HEK293 (cell line): ENCODE measurements at regions not wholly inside any gene's neighbourhood (a gene's known extent, or its start where the extent isn't known, plus 50 kb on each side); places are given as distances from the start of the nearest gene placed in this dataset.

ENCODE experiments used
- CTCF ChIP-seq: fragments of 450-650 bp; formaldehyde crosslinking; IDR thresholded peaks from 2 replicates; pipeline ENCODE4 v1.5.1; 2016; ENCODE audit warnings: missing biosample characterization, missing genetic modification characterization
- GFI1B ChIP-seq: fragments of 450-650 bp; formaldehyde crosslinking; IDR thresholded peaks from 2 replicates; pipeline ENCODE4 v1.5.1; 2016; ENCODE audit warnings: missing biosample characterization, missing genetic modification characterization
- MZF1 ChIP-seq: fragments of 450-650 bp; formaldehyde crosslinking; IDR thresholded peaks from 2 replicates; pipeline ENCODE4 v1.5.1; 2017; ENCODE audit warnings: missing biosample characterization, missing genetic modification characterization, borderline replicate concordance
- WT1 ChIP-seq: fragments of 450-650 bp; formaldehyde crosslinking; IDR thresholded peaks from 2 replicates; pipeline ENCODE4 v1.5.1; 2016; ENCODE audit warnings: missing biosample characterization, missing genetic modification characterization
- YY1 ChIP-seq: fragments of 450-650 bp; formaldehyde crosslinking; IDR thresholded peaks from 2 replicates; pipeline ENCODE4 v1.5.1; 2018; ENCODE audit warnings: missing biosample characterization, missing genetic modification characterization
- ZIC2 ChIP-seq: fragments of 450-650 bp; formaldehyde crosslinking; IDR thresholded peaks from 2 replicates; pipeline ENCODE4 v1.5.1; 2016; ENCODE audit warnings: missing biosample characterization, missing genetic modification characterization
- ZNF155 ChIP-seq: fragments of 450-650 bp; formaldehyde crosslinking; IDR thresholded peaks from 2 replicates; pipeline ENCODE4 v1.5.1; 2016; ENCODE audit warnings: missing biosample characterization, missing genetic modification characterization
- ZNF16 ChIP-seq: fragments of 450-650 bp; formaldehyde crosslinking; IDR thresholded peaks from 2 replicates; pipeline ENCODE4 v1.5.1; 2016; ENCODE audit warnings: low read depth, missing biosample characterization, missing genetic modification characterization
- ZNF202 ChIP-seq: fragments of 450-650 bp; formaldehyde crosslinking; IDR thresholded peaks from 2 replicates; pipeline ENCODE4 v1.5.1; 2016; ENCODE audit warnings: missing biosample characterization, missing genetic modification characterization, borderline replicate concordance
- ZNF24 ChIP-seq: fragments of 450-650 bp; formaldehyde crosslinking; IDR thresholded peaks from 2 replicates; pipeline ENCODE4 v1.5.1; 2016; ENCODE audit warnings: missing biosample characterization, missing genetic modification characterization
- ZNF302 ChIP-seq: fragments of 450-650 bp; formaldehyde crosslinking; IDR thresholded peaks from 2 replicates; pipeline ENCODE4 v1.5.1; 2016; ENCODE audit warnings: missing biosample characterization, missing genetic modification characterization, low read depth
- ZNF433 ChIP-seq: fragments of 450-650 bp; formaldehyde crosslinking; IDR thresholded peaks from 2 replicates; pipeline ENCODE4 v1.5.1; 2016; ENCODE audit warnings: missing biosample characterization, missing genetic modification characterization, low read depth
- ZNF449 ChIP-seq: fragments of 450-650 bp; formaldehyde crosslinking; IDR thresholded peaks from 2 replicates; pipeline ENCODE4 v1.5.1; 2017; ENCODE audit warnings: missing biosample characterization, mild to moderate bottlenecking, missing genetic modification characterization, moderate library complexity
- ZNF544 ChIP-seq: fragments of 450-650 bp; formaldehyde crosslinking; IDR thresholded peaks from 2 replicates; pipeline ENCODE4 v1.5.0; 2017; ENCODE audit warnings: missing biosample characterization, missing genetic modification characterization
- ZNF623 ChIP-seq: fragments of 450-650 bp; formaldehyde crosslinking; IDR thresholded peaks from 2 replicates; pipeline ENCODE4 v1.5.1; 2016; ENCODE audit warnings: missing biosample characterization, missing genetic modification characterization
- ZNF692 ChIP-seq: fragments of 450-650 bp; formaldehyde crosslinking; IDR thresholded peaks from 2 replicates; pipeline ENCODE4 v1.5.1; 2016; ENCODE audit warnings: missing biosample characterization, missing genetic modification characterization
- ZNF785 ChIP-seq: fragments of 450-650 bp; formaldehyde crosslinking; IDR thresholded peaks from 2 replicates; pipeline ENCODE4 v1.5.1; 2016; ENCODE audit warnings: missing biosample characterization, missing genetic modification characterization
- ZSCAN16 ChIP-seq: fragments of 450-650 bp; formaldehyde crosslinking; IDR thresholded peaks from 2 replicates; pipeline ENCODE4 v1.5.1; 2016; ENCODE audit warnings: missing biosample characterization, missing genetic modification characterization
- TF ChIP-seq, protein P1 (sequence below): fragments of 450-650 bp; formaldehyde crosslinking; IDR thresholded peaks from 2 replicates; pipeline ENCODE4 v1.5.0; 2017; ENCODE audit warnings: missing biosample characterization, missing genetic modification characterization, borderline replicate concordance
- TF ChIP-seq, protein P2 (sequence below): fragments of 450-650 bp; formaldehyde crosslinking; conservative IDR thresholded peaks from 2 replicates; pipeline ENCODE4 v1.5.1; 2016; ENCODE audit warnings: low read depth, missing biosample characterization, missing genetic modification characterization

- 0 out of 2 replicates have a peak, but pooled peaks have one; percentile 42 for TF ChIP-seq WT1 (tag by site-specific recombination)
- no peak for TF ChIP-seq YY1 (tag by site-specific recombination)
- TF ChIP-seq ZNF16 = no peak
- peak; percentile 29; the same call in 1 of the 2 replicates for TF ChIP-seq ZIC2 (tag by site-specific recombination)
- TF ChIP-seq ZNF202 (tag by site-specific recombination) = no peak
- no peak for TF ChIP-seq ZNF302
- no peak for TF ChIP-seq ZNF623 (tag by site-specific recombination)
- TF ChIP-seq ZNF692 (tag by site-specific recombination) = peak; percentile 76
- TF ChIP-seq, protein P1, sequence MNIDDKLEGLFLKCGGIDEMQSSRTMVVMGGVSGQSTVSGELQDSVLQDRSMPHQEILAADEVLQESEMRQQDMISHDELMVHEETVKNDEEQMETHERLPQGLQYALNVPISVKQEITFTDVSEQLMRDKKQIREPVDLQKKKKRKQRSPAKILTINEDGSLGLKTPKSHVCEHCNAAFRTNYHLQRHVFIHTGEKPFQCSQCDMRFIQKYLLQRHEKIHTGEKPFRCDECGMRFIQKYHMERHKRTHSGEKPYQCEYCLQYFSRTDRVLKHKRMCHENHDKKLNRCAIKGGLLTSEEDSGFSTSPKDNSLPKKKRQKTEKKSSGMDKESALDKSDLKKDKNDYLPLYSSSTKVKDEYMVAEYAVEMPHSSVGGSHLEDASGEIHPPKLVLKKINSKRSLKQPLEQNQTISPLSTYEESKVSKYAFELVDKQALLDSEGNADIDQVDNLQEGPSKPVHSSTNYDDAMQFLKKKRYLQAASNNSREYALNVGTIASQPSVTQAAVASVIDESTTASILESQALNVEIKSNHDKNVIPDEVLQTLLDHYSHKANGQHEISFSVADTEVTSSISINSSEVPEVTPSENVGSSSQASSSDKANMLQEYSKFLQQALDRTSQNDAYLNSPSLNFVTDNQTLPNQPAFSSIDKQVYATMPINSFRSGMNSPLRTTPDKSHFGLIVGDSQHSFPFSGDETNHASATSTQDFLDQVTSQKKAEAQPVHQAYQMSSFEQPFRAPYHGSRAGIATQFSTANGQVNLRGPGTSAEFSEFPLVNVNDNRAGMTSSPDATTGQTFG (tag by site-specific recombination) = no peak
- TF ChIP-seq MZF1 (tag by site-specific recombination) = no peak
- TF ChIP-seq ZSCAN16 (tag by site-specific recombination) = no peak
- no peak for TF ChIP-seq GFI1B (tag by site-specific recombination)
- no peak for TF ChIP-seq CTCF (tag by site-specific recombination)
- no peak for TF ChIP-seq ZNF785 (tag by site-specific recombination)
- no peak for TF ChIP-seq ZNF24 (tag by site-specific recombination)
- TF ChIP-seq ZNF449 = no peak
- TF ChIP-seq, protein P2, sequence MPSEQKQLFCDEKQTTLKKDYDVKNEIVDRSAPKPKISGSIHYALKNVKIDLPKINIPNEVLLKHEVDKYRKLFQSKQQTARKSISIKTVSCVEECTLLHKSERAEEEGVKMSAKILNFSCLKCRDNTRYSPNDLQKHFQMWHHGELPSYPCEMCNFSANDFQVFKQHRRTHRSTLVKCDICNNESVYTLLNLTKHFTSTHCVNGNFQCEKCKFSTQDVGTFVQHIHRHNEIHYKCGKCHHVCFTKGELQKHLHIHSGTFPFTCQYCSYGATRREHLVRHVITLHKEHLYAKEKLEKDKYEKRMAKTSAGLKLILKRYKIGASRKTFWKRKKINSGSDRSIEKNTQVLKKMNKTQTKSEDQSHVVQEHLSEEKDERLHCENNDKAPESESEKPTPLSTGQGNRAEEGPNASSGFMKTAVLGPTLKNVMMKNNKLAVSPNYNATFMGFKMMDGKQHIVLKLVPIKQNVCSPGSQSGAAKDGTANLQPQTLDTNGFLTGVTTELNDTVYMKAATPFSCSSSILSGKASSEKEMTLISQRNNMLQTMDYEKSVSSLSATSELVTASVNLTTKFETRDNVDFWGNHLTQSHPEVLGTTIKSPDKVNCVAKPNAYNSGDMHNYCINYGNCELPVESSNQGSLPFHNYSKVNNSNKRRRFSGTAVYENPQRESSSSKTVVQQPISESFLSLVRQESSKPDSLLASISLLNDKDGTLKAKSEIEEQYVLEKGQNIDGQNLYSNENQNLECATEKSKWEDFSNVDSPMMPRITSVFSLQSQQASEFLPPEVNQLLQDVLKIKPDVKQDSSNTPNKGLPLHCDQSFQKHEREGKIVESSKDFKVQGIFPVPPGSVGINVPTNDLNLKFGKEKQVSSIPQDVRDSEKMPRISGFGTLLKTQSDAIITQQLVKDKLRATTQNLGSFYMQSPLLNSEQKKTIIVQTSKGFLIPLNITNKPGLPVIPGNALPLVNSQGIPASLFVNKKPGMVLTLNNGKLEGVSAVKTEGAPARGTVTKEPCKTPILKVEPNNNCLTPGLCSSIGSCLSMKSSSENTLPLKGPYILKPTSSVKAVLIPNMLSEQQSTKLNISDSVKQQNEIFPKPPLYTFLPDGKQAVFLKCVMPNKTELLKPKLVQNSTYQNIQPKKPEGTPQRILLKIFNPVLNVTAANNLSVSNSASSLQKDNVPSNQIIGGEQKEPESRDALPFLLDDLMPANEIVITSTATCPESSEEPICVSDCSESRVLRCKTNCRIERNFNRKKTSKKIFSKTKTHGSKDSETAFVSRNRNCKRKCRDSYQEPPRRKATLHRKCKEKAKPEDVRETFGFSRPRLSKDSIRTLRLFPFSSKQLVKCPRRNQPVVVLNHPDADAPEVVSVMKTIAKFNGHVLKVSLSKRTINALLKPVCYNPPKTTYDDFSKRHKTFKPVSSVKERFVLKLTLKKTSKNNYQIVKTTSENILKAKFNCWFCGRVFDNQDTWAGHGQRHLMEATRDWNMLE (tag by site-specific recombination) = no peak
- TF ChIP-seq ZNF433 (tag by site-specific recombination) = no peak
- TF ChIP-seq ZNF544 (tag by site-specific recombination) = no peak
- no peak for TF ChIP-seq ZNF155 (tag by site-specific recombination)
Measured at GRCh38 chr1:29855561-29856160, 619.3 kb downstream of the PTPRU start (continued).
